ENCODE measurements at regions not wholly inside any gene's neighbourhood (a gene's known extent, or its start where the extent isn't known, plus 50 kb on each side); places are given as distances from the start of the nearest gene placed in this dataset.

- TF ChIP-seq CTCF (IDR thresholded peaks at IDR 0.05) (no peak), EZH2 (IDR thresholded peaks at IDR 0.05) (no peak), EZH2phosphoT487 (IDR thresholded peaks at IDR 0.05) (no peak)
Measured at GRCh38 chr19:29324717-29325116, 111.8 kb upstream of the UQCRFS1 start.
